A549 (cell line): ENCODE measurements at regions not wholly inside any gene's neighbourhood (a gene's known extent, or its start where the extent isn't known, plus 50 kb on each side); places are given as distances from the start of the nearest gene placed in this dataset.

ENCODE experiments used
- ATAC-seq, 2 experiments: fragments of 200-7000 bp in 1 of 2; fragments of >200 bp in 1 of 2; cut with Nextera tagmentation in 1 of 2; cut with Tn5 transposase in 1 of 2; 3 replicates each; pipeline versions ENCODE4 v1.8.0 to v1.9.1; 2018 to 2020; ENCODE audit warnings: mild to moderate bottlenecking in 1 of 2, moderate library complexity in 1 of 2
- CTCF ChIA-PET: fragments of 300-600 bp; sonication (Branson Sonifier 250); formaldehyde crosslinking; extraction: SDS; loops from one replicate; lab custom pipeline; 2021; ENCODE audit warnings: antibody characterized with exemption, inconsistent platforms; lab: Yijun Ruan, JAX
- POLR2A ChIA-PET: fragments of 350-600 bp; formaldehyde crosslinking; extraction: SDS; loops from one replicate; lab custom pipeline; 2021; ENCODE audit warnings: antibody characterized with exemption, inconsistent platforms; lab: Yijun Ruan, JAX
- DNase-seq, 2 experiments: peaks; one replicate each; pipeline versions ENCODE4 v3.0.0 to v3.0.0-alpha.2; 2011 to 2016; ENCODE audit warnings: low read depth in 1 of 2, low spot score in 1 of 2
- FAIRE-seq: peaks from 2 replicates; lab custom pipeline; 2011; peaks lifted over from hg19 to GRCh38; lab: Jason Lieb, UNC
- H3K27ac ChIP-seq, 2 experiments: fragments of >200 bp; sonication (Bioruptor Twin); formaldehyde crosslinking; 3 replicates each; pipeline ENCODE4 v1.5.1; 2016 to 2017
- H3K4me1 ChIP-seq: fragments of >200 bp; sonication (Bioruptor Twin); formaldehyde crosslinking; 3 replicates; pipeline ENCODE4 v1.6.1; 2016
- H3K4me2 ChIP-seq: fragments of >200 bp; sonication (Bioruptor Twin); formaldehyde crosslinking; 3 replicates; pipeline ENCODE4 v1.6.1; 2016
- H3K4me3 ChIP-seq: fragments of >200 bp; sonication (Bioruptor Twin); formaldehyde crosslinking; 3 replicates; pipeline ENCODE4 v1.5.1; 2016
- H3K9me3 ChIP-seq: fragments of >200 bp; sonication (Bioruptor Twin); formaldehyde crosslinking; 3 replicates; pipeline ENCODE4 v1.6.1; 2016
- CEBPB ChIP-seq, 2 experiments: fragments of >200 bp in 1 of 2; sonication (Bioruptor Twin) in 1 of 2; formaldehyde crosslinking in 1 of 2; IDR thresholded peaks; 2 replicates each; pipeline ENCODE4 v1.6.1; 2012 to 2016
- EP300 ChIP-seq, 2 experiments: fragments of >200 bp; sonication (Bioruptor Twin); formaldehyde crosslinking; IDR thresholded peaks; 2 replicates in 1 of 2; 3 replicates in 1 of 2; pipeline ENCODE4 v1.6.1; 2016 to 2017
- ESRRA ChIP-seq: fragments of 150-350 bp; IDR thresholded peaks from 2 replicates; pipeline ENCODE4 v1.6.1; 2014; ENCODE audit warnings: mild to moderate bottlenecking, low read length, borderline replicate concordance
- GATA3 ChIP-seq: IDR thresholded peaks from 2 replicates; pipeline ENCODE4 v1.6.1; 2012; ENCODE audit warnings: borderline replicate concordance
- HMGXB4 ChIP-seq: fragments of 250-450 bp; sonication (Bioruptor Pico); IDR thresholded peaks from 2 replicates; pipeline ENCODE4 v1.5.0; 2021; ENCODE audit warnings: mild to moderate bottlenecking, moderate library complexity, borderline replicate concordance
- HOXB13 ChIP-seq: fragments of 250-450 bp; sonication (Bioruptor Pico); IDR thresholded peaks from 2 replicates; pipeline ENCODE4 v1.5.0; 2020; ENCODE audit warnings: low read depth, mild to moderate bottlenecking, moderate library complexity
- KDM1A ChIP-seq: fragments of 200-600 bp; sonication (generic); IDR thresholded peaks from 2 replicates; pipeline ENCODE4 v1.6.1; 2016; ENCODE audit warnings: low read depth, mild to moderate bottlenecking
- KDM5A ChIP-seq: fragments of 200-600 bp; sonication (generic); IDR thresholded peaks from 2 replicates; pipeline ENCODE4 v1.6.1; 2016; ENCODE audit warnings: antibody characterized with exemption, mild to moderate bottlenecking
- MAX ChIP-seq: IDR thresholded peaks from 2 replicates; pipeline ENCODE4 v1.6.1; 2012
- MYC ChIP-seq: IDR thresholded peaks from 2 replicates; pipeline ENCODE4 v1.6.1; 2012; ENCODE audit warnings: mild to moderate bottlenecking, inconsistent platforms, low read length, improper control_type of control experiment, borderline replicate concordance
- NFE2L2 ChIP-seq: fragments of 150-350 bp; conservative IDR thresholded peaks from 2 replicates; pipeline ENCODE4 v1.6.1; 2014; ENCODE audit warnings: low read length
- NPAS2 ChIP-seq: fragments of 250-450 bp; sonication (Bioruptor Pico); IDR thresholded peaks from 2 replicates; pipeline ENCODE4 v1.8.0; 2022; ENCODE audit warnings: mild to moderate bottlenecking, moderate library complexity, borderline replicate concordance
- NR3C1 ChIP-seq: fragments of >200 bp; sonication (Bioruptor Twin); formaldehyde crosslinking; IDR thresholded peaks from 3 replicates; pipeline ENCODE4 v1.6.1; 2017
- RAD21 ChIP-seq, 2 experiments: fragments of >200 bp in 1 of 2; sonication (Bioruptor Twin) in 1 of 2; formaldehyde crosslinking in 1 of 2; IDR thresholded peaks in 1 of 2; conservative IDR thresholded peaks in 1 of 2; 2 replicates in 1 of 2; 3 replicates in 1 of 2; pipeline ENCODE4 v1.6.1; 2012 to 2018; ENCODE audit warnings: inconsistent platforms in 1 of 2
- SREBF2 ChIP-seq: fragments of 450-650 bp; IDR thresholded peaks from 2 replicates; pipeline ENCODE4 v1.6.1; 2014; ENCODE audit warnings: mild to moderate bottlenecking, moderate library complexity
- TP53 ChIP-seq: fragments of 250-450 bp; sonication (Bioruptor Pico); IDR thresholded peaks from 2 replicates; pipeline ENCODE4 v1.5.0; 2021; ENCODE audit warnings: mild to moderate bottlenecking, moderate library complexity
- WGBS: methylation state at CpG from one replicate; pipeline ENCODE4 v1.1.6; 2017; ENCODE audit errors: missing lambda C conversion rate; 5-methylcytosine and 5-hydroxymethylcytosine counted together
- TF ChIP-seq, protein P1 (sequence below): fragments of >200 bp; sonication (Bioruptor Twin); formaldehyde crosslinking; IDR thresholded peaks from 3 replicates; pipeline ENCODE4 v1.5.1; 2016

- no peak for FAIRE-seq
- no peaks in the 10 kb centered on the region for H3K9me3 ChIP-seq
Measured at GRCh38 chr6:1146500-1146899, 165.4 kb upstream of the FOXQ1 start.

DNA sequence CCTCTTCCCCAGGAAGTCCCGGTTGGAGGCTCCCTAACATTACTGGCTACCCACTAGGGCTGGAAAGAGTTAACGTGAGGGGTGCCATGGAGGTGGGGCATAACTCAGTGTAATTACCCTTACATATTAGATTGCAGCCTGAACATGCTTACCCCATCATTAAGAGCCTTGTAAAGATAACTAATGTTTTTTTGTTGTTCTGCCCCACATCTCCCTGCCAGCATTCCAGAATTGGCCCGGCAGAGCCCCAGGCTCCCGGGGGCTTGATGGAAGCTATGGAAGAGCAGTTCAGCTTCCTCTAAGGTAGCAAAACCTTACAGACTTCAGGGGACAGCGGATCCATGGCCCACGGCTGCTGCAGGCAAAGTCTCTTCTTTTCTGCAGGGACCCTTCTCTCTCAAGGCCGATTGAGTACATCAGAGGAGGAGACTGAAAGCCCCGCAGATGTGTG is 166.1 kb upstream of the FOXQ1 start:
- Histone ChIP-seq H3K27ac (no peak overlapping the region), H3K4me1 (no peaks in the 10 kb centered on the region), H3K9me3 (no peaks in the 10 kb centered on the region), H3K4me3 (no peak overlapping the region), H3K4me2 (no peak overlapping the region)
- ChIA-PET POLR2A (no interaction called here), CTCF (no interaction called here)
- TF ChIP-seq MYC (no peak), SREBF2 (no peak), GATA3 (no peak), TP53 (no peak), CEBPB (IDR thresholded peaks at IDR 0.05) (no peak), MAX (no peak), KDM1A (no peak), EP300 (IDR thresholded peaks at IDR 0.05) (no peak), ESRRA (no peak), NPAS2 (CRISPR knock-in tag) (no peak), HMGXB4 (CRISPR knock-in tag) (no peak), NR3C1 (no peak), NFE2L2 (no peak), RAD21 (conservative IDR thresholded peaks at IDR 0.05 in 1 of 2, IDR thresholded peaks at IDR 0.05 in 1 of 2) (no peak), HOXB13 (no peak), KDM5A (no peak)
- TF ChIP-seq, protein P1, sequence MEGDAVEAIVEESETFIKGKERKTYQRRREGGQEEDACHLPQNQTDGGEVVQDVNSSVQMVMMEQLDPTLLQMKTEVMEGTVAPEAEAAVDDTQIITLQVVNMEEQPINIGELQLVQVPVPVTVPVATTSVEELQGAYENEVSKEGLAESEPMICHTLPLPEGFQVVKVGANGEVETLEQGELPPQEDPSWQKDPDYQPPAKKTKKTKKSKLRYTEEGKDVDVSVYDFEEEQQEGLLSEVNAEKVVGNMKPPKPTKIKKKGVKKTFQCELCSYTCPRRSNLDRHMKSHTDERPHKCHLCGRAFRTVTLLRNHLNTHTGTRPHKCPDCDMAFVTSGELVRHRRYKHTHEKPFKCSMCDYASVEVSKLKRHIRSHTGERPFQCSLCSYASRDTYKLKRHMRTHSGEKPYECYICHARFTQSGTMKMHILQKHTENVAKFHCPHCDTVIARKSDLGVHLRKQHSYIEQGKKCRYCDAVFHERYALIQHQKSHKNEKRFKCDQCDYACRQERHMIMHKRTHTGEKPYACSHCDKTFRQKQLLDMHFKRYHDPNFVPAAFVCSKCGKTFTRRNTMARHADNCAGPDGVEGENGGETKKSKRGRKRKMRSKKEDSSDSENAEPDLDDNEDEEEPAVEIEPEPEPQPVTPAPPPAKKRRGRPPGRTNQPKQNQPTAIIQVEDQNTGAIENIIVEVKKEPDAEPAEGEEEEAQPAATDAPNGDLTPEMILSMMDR: no peak
- no peak for FAIRE-seq
- no peak for ATAC-seq
- 63% methylated on average over 8 of the region's 8 CpGs for WGBS
- DNase-seq: no peak

More at GRCh38 chr6:1146500-1146899, 165.4 kb upstream of the FOXQ1 start:
- no peak for DNase-seq
- no peak for TF ChIP-seq HMGXB4 (CRISPR knock-in tag)
- TF ChIP-seq, all 56 proteins: peak for 0
- ChIA-PET POLR2A (no interaction called here), CTCF (no interaction called here)
- H3K4me1 ChIP-seq: no peaks in the 10 kb centered on the region
- H3K4me3 ChIP-seq: no peak overlapping the region
- H3K4me2 ChIP-seq: no peak overlapping the region
- ATAC-seq: no peak
- no peak overlapping the region for H3K27ac ChIP-seq

GRCh38 chr6:1144842-1145767 is 166.8 kb upstream of the FOXQ1 start:
- 59% methylated on average over 10 of the region's 10 CpGs for WGBS
- no peak overlapping the region for H3K27ac ChIP-seq

More at GRCh38 chr6:1144842-1145767, 166.8 kb upstream of the FOXQ1 start:
- no peak overlapping the region for H3K4me3 ChIP-seq
- H3K9me3 ChIP-seq: no peaks in the 10 kb centered on the region
- no peaks in the 10 kb centered on the region for H3K4me1 ChIP-seq
- no peak for ATAC-seq
- no peak overlapping the region for H3K4me2 ChIP-seq
- CTCF ChIA-PET: no interaction called here
- FAIRE-seq: no peak
- no peak for TF ChIP-seq RAD21 (conservative IDR thresholded peaks at IDR 0.05 in 1 of 2, IDR thresholded peaks at IDR 0.05 in 1 of 2)
- TF ChIP-seq, all 56 proteins: peak for 0
- POLR2A ChIA-PET: no interaction called here
- DNase-seq: no peak
